ENCODE measurements at regions not wholly inside any gene's neighbourhood (a gene's known extent, or its start where the extent isn't known, plus 50 kb on each side); places are given as distances from the start of the nearest gene placed in this dataset.

DNA sequence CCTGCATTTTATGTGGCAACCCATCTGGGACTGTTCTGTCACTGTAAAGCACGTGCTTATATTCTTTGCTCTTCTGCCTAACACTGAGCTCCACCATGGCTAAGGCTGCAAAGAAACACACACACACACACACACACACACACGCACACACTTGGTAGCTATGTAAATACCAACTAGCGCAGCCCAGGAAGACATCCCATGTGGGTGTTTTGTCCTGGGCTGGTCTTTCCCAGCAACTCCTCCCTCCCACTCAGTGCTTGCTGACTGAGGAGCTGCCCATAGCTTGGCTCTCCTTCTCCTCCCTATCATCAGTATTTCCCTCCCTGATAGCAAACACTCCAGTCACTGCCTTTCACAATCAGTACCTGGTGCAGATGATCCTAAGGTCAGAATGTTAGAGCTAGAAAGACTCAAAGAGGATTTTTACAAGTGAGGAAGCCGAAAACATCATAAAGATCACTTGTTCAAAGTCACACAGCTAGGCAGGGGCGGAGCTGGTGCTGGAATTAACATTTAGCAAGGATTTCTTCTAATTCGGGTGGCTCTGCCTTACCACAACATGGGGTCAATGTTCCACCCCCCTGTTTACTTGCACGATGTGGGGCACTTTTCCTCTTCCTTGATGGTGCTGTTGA, 377.1 kb upstream of the TBL1XR1 start:
- Histone ChIP-seq H3K36me3 (no peaks in the 10 kb centered on the region), H3K9me3 (no peaks in the 10 kb centered on the region), H3K27ac (replicated peaks in 1 of 4) (no peak overlapping the region), H3K4me3 (no peak overlapping the region), H3K27me3 (no peaks in the 10 kb centered on the region), H3K4me1 (peaks cover 4 to 21% (median 6%) of the 10 kb centered on the region in 4 donors)
- intact Hi-C loops (cut with DNase I), result no loop called here
- no peak for DNase-seq (ENCODE audit: extremely low spot score)
- no peak for TF ChIP-seq POLR2AphosphoS5 (IDR thresholded peaks at IDR 0.05)
- TF ChIP-seq POLR2A (IDR thresholded peaks at IDR 0.05; ENCODE audit: low read depth), result no peak
- TF ChIP-seq, protein P1, sequence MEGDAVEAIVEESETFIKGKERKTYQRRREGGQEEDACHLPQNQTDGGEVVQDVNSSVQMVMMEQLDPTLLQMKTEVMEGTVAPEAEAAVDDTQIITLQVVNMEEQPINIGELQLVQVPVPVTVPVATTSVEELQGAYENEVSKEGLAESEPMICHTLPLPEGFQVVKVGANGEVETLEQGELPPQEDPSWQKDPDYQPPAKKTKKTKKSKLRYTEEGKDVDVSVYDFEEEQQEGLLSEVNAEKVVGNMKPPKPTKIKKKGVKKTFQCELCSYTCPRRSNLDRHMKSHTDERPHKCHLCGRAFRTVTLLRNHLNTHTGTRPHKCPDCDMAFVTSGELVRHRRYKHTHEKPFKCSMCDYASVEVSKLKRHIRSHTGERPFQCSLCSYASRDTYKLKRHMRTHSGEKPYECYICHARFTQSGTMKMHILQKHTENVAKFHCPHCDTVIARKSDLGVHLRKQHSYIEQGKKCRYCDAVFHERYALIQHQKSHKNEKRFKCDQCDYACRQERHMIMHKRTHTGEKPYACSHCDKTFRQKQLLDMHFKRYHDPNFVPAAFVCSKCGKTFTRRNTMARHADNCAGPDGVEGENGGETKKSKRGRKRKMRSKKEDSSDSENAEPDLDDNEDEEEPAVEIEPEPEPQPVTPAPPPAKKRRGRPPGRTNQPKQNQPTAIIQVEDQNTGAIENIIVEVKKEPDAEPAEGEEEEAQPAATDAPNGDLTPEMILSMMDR (IDR thresholded peaks at IDR 0.05), result no peak
- no peak for TF ChIP-seq EP300 (IDR thresholded peaks at IDR 0.05)
- 80% methylated on average over 7 of the region's 7 CpGs for WGBS

DNA sequence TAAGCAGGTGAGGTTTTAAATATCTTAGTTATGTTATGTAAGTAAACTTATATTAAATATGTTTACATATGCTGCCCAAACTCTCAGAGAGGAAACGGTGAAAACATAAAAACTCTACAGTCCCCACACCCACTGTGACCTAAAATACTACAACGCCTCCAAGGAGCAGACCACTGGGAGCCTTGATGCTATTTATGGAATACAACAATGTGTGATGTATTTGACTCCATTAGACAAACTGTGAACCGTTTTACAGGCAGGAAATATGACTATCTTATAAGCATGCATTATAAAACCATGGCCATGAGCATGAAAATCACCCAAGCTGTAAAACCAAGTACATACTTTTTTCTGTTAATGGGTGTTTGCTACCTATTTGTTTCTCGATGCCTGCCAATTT, 379.5 kb upstream of the TBL1XR1 start:
- H3K4me3 ChIP-seq, result no peak overlapping the region
- DNase-seq (ENCODE audit: extremely low spot score), result no peak
- no peak overlapping the region for H3K27ac ChIP-seq (replicated peaks in 1 of 4)
- no peaks in the 10 kb centered on the region for H3K36me3 ChIP-seq
- 51% methylated on average over 4 of the region's 4 CpGs for WGBS
- intact Hi-C loops (cut with DNase I), result no loop called here
- H3K4me1 ChIP-seq, result peaks cover 0 to 15% (median 3%) of the 10 kb centered on the region in 4 donors
- no peaks in the 10 kb centered on the region for H3K9me3 ChIP-seq
- no peaks in the 10 kb centered on the region for H3K27me3 ChIP-seq
- no peak for TF ChIP-seq POLR2A (IDR thresholded peaks at IDR 0.05; ENCODE audit: low read depth)
- no peak for TF ChIP-seq EP300 (IDR thresholded peaks at IDR 0.05)
- TF ChIP-seq, protein P1 (IDR thresholded peaks at IDR 0.05), result no peak
- TF ChIP-seq POLR2AphosphoS5 (IDR thresholded peaks at IDR 0.05), result no peak

DNA sequence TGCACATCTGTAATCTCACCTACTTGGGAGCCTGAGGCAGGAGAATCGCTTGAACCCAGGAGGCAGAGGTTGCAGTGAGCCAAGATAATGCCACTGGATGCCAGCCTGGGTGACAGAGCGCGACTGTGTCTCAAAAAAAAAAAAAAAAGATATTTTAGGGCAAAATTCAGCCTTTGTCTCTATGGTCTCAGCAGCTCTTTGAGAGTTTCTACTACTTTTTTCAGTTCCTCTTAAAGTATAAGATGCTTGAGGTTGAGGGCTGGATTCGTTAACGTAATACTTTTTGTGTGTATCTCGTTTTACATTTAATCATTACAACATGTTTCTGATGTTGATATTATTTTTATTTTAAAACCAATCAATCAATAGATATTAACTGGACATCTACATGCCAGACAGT, 381.2 kb upstream of the TBL1XR1 start:
- Histone ChIP-seq H3K9me3 (no peaks in the 10 kb centered on the region), H3K27me3 (no peaks in the 10 kb centered on the region), H3K27ac (replicated peaks in 1 of 4) (no peak overlapping the region), H3K4me3 (no peak overlapping the region), H3K4me1 (peaks cover 0 to 11% (median 2%) of the 10 kb centered on the region in 4 donors), H3K36me3 (no peaks in the 10 kb centered on the region)
- TF ChIP-seq POLR2AphosphoS5 (IDR thresholded peaks at IDR 0.05) (no peak), POLR2A (IDR thresholded peaks at IDR 0.05; ENCODE audit: low read depth) (no peak), EP300 (IDR thresholded peaks at IDR 0.05) (no peak)
- TF ChIP-seq, protein P1 (IDR thresholded peaks at IDR 0.05), result no peak
- intact Hi-C loops (cut with DNase I), result no loop called here
- WGBS, result 82% methylated on average over 6 of the region's 6 CpGs
- DNase-seq (ENCODE audit: extremely low spot score), result no peak

DNA sequence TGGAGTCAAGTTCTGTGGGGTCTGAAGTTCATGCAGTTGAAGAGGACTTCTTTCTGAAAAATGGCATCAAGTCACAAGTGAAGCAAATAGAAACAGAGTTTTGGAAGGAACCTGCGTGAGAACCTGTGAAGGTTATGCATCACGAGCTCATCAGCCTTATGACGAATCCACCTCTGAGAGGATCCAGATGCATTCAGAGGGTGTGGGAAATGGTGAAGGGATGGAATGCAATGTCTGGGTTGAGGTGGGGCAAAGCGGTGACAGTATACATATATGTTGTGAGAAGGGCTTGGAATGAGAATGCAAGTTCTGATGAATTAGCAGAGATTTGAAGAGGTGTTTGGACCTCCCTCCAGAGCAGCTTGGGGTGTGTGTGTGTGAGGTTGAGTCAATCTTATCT, 382.1 kb upstream of the TBL1XR1 start:
- no peaks in the 10 kb centered on the region for H3K36me3 ChIP-seq
- no peak overlapping the region for H3K4me3 ChIP-seq
- DNase-seq (ENCODE audit: extremely low spot score), result no peak
- intact Hi-C loops (cut with DNase I), result no loop called here
- H3K27me3 ChIP-seq, result no peaks in the 10 kb centered on the region
- no peaks in the 10 kb centered on the region for H3K9me3 ChIP-seq
- H3K27ac ChIP-seq (replicated peaks in 1 of 4), result no peak overlapping the region
- WGBS, result 91% methylated on average over 4 of the region's 4 CpGs
- TF ChIP-seq POLR2A (IDR thresholded peaks at IDR 0.05; ENCODE audit: low read depth) (no peak), POLR2AphosphoS5 (IDR thresholded peaks at IDR 0.05) (no peak), EP300 (IDR thresholded peaks at IDR 0.05) (no peak)
- TF ChIP-seq, protein P1 (IDR thresholded peaks at IDR 0.05), result no peak
- peaks cover 0 to 4% (median 2%) of the 10 kb centered on the region in 4 donors for H3K4me1 ChIP-seq

DNA sequence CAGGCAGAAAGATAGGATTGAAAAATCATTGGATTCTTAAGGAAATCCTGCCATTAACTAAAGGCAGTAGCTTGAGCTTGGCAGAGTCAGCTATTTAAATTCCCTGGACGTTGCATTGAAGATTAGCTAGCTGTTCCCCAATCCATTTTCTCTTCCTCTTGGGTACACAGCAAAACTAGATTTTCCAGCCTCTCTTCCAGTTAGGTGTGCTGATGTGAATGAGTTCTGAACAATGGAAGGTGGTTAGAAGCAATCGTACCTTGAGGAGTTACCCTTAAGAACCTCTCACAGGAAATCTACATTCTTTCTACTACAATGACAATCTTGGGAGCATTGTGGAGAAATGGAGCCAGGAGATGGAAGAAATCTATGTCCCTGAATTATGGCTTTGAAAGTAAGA, 383.2 kb upstream of the TBL1XR1 start:
- TF ChIP-seq EP300 (IDR thresholded peaks at IDR 0.05) (no peak), POLR2AphosphoS5 (IDR thresholded peaks at IDR 0.05) (no peak), POLR2A (IDR thresholded peaks at IDR 0.05; ENCODE audit: low read depth) (no peak)
- TF ChIP-seq, protein P1 (IDR thresholded peaks at IDR 0.05), result no peak
- intact Hi-C loops (cut with DNase I), result no loop called here

More for the DNA sequence above, 383.2 kb upstream of the TBL1XR1 start:
- Histone ChIP-seq H3K36me3 (no peaks in the 10 kb centered on the region), H3K9me3 (no peaks in the 10 kb centered on the region), H3K27ac (replicated peaks in 1 of 4) (no peak overlapping the region), H3K27me3 (no peaks in the 10 kb centered on the region), H3K4me3 (no peak overlapping the region), H3K4me1 (peaks cover 0 to 4% (median 0%) of the 10 kb centered on the region in 4 donors)
- DNase-seq (ENCODE audit: extremely low spot score), result no peak
- WGBS, result 70% methylated on average over 2 of the region's 2 CpGs
